Omental fat pad (tissue), 3 donors: ENCODE measurements at regions not wholly inside any gene's neighbourhood (a gene's known extent, or its start where the extent isn't known, plus 50 kb on each side); places are given as distances from the start of the nearest gene placed in this dataset.

Source experiments
- ATAC-seq: fragments of 150-250 bp; one replicate; pipeline ENCODE4 v1.9.1; 2016; ENCODE audit warnings: mild to moderate bottlenecking, moderate library complexity; ENCODE audit not compliant: low FRiP score
- DNase-seq: peaks from one replicate; pipeline ENCODE4 v3.0.0-alpha.2; 2019; ENCODE audit warnings: low spot score
- TF ChIP-seq, protein P1 (sequence below), 3 donors: fragments of 450-650 bp; IDR thresholded peaks; one replicate each; pipeline ENCODE4 v1.5.1; 2016 to 2017; ENCODE audit warnings: antibody characterized with exemption in 3 of 3, mild to moderate bottlenecking in 3 of 3, moderate library complexity in 2 of 3

DNA sequence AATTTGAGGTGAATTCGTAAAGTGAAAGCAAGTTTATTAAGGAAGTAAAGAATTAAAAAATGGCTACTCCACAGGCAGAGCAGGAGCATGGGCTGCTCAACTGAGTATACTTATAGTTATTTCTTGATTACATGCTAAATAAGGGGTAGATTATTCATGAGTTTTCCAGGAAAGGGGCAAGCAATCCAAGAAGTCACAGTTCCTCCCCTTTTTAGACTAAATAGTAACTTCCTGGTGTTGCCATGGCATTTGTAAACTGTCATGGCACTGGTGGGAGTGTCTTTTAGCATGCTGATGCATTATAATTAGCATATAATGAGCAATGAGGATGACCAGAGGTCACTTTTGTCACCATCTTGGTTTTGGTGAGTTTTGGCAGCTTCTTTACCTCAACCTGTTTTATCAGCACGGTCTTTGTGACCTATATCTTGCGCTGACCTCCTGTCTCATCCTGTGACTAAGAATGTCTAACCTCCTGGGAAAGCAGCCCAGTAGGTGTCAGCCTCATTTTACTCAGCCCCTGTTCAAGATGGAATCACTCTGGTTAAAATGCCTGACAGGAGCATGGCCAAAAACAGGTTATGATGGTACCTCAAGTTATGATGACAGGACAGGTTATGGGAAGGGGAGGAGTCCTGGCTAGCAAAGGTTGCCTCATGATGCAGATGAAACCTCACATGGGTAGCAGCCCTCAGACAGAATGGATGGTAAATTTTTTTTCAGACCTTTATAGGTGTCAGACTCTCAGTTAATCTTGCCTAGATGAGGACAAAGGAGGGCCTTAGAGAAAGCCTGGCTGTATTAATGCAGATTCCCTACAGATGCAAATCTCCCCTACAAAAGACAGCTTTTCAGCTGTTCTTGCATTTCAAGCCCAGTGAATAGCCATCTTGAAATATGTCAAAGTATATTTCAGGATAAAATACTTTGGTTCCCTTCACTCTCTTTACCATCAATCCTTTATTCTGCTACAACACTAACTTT is 49.7 kb downstream of the SIPA1L2 start:
- DNase-seq: no peak
- ATAC-seq: peak; percentile 43
- TF ChIP-seq, protein P1, sequence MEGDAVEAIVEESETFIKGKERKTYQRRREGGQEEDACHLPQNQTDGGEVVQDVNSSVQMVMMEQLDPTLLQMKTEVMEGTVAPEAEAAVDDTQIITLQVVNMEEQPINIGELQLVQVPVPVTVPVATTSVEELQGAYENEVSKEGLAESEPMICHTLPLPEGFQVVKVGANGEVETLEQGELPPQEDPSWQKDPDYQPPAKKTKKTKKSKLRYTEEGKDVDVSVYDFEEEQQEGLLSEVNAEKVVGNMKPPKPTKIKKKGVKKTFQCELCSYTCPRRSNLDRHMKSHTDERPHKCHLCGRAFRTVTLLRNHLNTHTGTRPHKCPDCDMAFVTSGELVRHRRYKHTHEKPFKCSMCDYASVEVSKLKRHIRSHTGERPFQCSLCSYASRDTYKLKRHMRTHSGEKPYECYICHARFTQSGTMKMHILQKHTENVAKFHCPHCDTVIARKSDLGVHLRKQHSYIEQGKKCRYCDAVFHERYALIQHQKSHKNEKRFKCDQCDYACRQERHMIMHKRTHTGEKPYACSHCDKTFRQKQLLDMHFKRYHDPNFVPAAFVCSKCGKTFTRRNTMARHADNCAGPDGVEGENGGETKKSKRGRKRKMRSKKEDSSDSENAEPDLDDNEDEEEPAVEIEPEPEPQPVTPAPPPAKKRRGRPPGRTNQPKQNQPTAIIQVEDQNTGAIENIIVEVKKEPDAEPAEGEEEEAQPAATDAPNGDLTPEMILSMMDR (IDR thresholded peaks at IDR 0.05): no peak

DNA sequence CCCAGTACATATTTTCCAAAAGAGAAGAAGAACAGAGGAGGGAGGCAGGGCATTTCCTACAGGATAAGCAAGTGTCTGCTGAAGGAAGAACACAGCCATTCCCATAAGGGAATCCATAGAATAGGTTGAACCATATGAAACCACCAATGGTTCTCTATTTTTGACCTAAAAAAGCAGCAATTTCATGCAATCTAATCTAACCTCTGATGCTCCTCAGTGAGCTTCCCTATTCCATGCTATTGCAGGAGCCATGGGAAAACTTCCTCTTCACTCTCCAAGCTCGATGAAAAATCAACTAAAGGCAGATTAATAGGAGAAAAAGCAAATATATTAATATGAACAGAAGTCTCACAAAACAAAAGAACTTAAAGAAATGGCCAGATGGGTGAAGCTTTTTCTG is 50.5 kb downstream of the SIPA1L2 start:
- DNase-seq (no peak), ATAC-seq (no peak)

DNA sequence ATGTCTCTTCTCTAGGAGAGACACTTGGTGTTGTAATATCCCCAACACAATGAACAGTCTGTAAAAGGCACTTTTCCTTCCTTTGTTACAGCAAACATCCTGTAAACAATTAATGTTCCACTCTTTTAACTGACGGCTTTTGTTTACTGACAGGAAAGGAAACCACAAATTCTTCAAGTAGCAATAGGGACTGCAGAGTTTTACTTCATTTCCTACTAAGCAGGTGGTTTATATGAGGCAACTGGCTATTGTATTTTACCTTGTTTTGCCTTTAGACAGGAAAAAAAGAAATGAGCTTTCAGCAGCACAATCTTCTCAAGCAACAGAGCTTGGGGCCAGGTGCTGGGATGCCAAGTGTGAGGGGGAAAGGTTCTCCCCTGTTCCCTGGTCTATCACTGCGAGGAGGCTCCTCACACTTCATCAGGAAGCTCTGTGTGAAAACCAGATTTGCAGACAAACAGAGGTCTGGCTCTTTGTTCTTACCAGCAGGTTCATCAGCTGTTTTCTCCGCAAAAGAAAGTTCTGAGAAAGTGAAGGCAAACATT is 51.2 kb downstream of the SIPA1L2 start:
- ATAC-seq (no peak), DNase-seq (no peak)
- TF ChIP-seq, protein P1 (IDR thresholded peaks at IDR 0.05): no peak

More for the DNA sequence above, 50.5 kb downstream of the SIPA1L2 start:
- TF ChIP-seq, protein P1 (IDR thresholded peaks at IDR 0.05): no peak

DNA sequence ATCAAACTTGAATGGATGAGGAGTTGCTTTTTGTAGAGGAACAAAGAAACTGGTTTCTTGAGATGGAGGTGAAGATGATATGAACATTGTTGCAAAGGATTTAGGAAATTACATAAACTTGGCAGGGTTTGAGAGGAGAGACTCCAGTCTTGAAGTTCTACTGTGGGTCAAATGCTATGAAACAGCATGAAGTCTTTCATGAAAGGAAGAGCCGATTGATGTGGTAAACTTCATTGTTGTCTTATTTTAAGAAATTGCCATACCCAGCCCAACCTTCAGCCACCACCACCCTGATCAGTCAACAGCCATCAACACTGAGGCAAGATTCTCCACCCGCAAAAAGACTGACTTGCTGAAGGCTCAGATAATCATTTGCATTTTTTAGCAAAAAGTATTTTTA is 52.2 kb downstream of the SIPA1L2 start:
- ATAC-seq (no peak), DNase-seq (no peak)
- TF ChIP-seq, protein P1 (IDR thresholded peaks at IDR 0.05): no peak

DNA sequence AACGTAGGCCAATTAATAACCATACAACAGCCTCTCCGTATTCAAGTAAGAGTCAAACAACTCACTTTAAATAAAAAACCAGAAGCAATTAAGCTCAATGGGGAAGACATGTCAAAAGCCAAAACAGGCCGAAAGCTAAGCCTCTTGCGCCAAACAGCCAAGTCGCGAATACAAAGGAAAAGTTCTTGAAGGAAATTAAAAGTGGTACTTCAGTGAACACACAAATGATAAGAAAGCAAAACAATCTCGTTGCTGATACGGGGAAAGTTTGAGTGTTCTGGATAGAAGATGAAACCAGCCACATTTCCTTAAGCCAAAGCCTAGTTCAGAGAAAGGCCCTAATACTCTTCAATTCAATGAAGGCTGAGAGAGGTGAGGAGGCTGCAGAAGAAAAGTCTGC is 53.4 kb downstream of the SIPA1L2 start:
- TF ChIP-seq, protein P1 (IDR thresholded peaks at IDR 0.05): no peak
- ATAC-seq (no peak), DNase-seq (no peak)

DNA sequence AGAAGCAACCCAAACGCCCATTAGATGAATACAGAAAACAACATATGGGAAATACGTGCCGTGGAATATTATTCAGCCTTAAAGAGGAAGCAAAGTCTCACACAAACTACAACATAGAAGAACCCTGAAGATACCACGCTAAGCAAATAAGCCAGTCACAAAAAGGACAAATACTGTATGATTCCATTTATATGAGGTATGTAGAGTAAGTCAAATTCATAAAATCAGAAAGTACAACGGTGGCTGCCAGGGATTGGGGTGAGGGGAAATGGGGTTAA is 54.2 kb downstream of the SIPA1L2 start:
- no peak for DNase-seq
- TF ChIP-seq, protein P1 (IDR thresholded peaks at IDR 0.05): no peak
- no peak for ATAC-seq
